HG03521 (cell line): ENCODE measurements at regions not wholly inside any gene's neighbourhood (a gene's known extent, or its start where the extent isn't known, plus 50 kb on each side); places are given as distances from the start of the nearest gene placed in this dataset.

Experiments used
- ATAC-seq: cut with Tn5 transposase; IDR thresholded peaks from one replicate; pipeline ENCODE4 v1.9.1; 2021; ENCODE audit warnings: mild to moderate bottlenecking, moderate library complexity; ENCODE audit not compliant: unreplicated experiment

DNA sequence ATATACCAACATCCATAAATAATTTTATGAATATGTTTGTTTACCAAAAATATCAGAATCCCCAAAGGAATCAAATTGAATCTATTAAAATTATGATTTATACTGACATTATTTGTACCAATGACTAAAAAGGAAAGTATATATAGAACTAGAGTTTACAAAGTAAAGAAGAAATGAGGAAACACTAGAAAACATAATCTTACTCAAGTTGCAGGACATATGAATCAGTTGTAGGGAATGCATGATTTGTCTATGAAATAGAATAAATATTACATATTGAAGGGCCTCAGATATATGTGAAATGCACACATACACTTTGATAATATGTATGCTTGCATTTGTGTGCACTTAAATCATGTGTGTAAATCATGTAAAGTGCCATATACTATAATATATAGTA, 1466.4 kb downstream of the EFNB2 start:
- ATAC-seq, result no peak

DNA sequence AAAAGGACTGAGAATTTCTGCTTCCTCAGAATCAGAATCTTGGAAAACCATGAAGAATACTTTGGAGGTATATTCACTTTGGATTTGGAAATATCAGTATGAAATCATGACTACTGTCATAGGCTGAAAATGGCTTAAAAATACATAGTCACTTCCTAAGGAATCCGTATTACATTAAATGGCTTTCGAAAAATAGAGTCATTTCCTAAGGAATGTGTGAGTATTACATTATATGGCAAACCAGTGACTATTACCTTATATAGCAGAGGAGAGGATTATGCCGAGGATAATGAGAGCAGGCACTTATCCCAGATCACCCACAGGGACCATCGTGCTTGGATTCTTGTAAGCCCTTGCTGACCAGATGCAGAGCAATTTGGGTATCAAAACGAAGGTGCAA, 1471.8 kb downstream of the EFNB2 start:
- ATAC-seq, result no peak

DNA sequence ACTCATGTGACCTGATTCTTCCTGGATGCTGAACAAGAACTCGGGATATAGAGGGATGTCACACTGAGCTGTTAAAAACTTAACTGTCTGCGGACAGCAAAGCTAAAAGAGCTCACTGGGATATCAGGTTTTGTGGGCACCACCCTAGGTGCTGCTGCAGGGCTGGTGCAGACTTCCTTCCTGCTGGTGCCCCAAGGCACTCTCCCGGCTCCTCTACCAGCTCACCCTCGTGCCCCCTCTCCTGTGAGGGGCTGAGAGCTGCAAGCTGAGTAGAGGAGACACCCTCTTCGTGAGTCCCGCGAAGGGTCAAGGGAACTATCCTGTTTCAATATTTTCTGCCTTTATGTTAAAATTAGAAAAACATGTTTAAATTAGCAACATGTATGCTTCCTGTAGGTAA, 1475.7 kb downstream of the EFNB2 start:
- ATAC-seq, result no peak

DNA sequence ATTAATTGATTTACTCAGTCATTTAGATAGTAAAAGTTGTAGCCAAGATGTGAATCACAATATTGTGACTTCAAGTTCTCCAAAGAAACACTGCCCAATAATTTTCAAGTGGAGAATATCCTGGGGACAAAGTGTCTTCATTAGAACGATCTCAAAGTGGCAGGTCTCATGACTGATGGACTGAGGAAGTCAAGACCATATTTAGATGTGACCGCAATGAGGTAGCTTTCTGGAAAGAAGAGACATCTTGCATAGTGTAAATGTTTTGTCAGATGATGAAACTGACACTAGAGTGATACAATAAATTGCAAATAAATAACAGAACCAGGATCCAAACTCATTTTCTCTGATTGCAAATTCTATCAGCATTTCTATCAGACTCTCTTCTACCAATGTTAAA, 1476.9 kb downstream of the EFNB2 start:
- ATAC-seq, result no peak

GRCh38 chr13:105052711-105053110, 1482.8 kb downstream of the EFNB2 start:
- ATAC-seq, result no peak

DNA sequence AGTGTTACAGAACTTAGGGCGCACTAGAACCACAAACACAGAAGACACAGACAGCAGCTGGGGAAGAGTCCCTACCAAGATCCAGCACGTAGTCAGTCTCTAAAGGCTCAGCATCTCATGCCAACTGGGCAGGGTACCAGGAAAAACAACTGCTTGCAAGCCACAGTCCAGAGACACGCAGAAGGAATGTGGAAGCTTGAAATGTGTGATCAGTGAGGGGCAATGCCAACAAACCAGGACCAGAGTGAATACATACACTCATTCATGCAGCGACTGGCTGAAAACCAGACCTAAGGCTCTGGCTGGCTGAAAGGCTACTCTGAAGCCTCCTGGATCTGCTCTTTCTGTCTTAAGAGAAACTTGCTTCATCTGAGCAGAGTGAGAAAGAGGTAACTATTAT, 1484.8 kb downstream of the EFNB2 start:
- ATAC-seq, result no peak

DNA sequence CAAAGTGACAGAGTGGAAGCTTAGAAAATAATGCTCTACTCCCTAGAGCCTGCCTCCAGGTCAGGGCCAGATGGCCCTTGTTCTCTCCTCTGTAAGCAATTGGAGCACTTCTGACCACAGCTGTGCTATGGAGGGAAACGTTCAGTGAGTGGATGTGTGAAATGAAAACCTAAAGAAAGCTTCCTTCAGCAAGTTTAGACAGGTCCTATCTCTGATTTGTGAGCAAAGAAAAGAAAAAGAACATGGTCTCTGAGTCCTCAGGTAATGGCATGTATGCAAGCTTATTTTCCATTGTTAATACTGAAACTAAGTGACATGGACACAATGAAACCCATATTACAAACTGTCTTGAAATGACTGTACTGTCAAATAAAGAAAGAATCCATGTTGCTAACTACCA, 1486.8 kb downstream of the EFNB2 start:
- peak; percentile 57 for ATAC-seq

DNA sequence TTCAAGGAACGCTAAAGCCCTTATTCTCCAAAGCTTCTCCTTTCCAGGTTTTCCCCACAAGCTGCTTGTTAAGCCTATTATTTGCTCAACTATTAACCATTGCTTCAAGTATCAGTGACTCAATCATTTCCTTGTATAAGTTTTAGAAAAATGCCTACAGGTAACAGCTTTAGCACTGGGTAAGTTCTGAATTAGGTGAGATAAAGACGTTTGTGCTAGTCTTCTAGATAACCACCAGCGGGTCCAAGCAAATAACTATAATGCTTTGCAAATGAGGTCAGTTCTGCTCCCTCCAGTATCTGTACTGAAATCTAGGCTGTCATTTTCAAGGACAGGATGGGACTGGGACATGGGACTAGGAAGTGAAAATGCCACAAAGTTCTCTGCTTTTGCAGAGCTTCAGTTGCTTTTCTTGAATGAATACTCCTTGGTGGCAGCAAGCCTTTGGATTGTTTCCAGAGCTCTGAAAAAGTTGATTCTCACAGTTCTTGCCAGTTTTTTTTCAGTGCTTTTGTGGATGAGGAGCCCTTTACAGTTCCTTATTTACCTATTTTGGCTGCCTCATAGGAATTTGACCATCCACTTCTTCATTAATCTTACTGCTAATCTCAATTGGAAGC, 1487.7 kb downstream of the EFNB2 start:
- no peak for ATAC-seq

GRCh38 chr13:105037110-105037509, 1498.4 kb downstream of the EFNB2 start:
- no peak for ATAC-seq

DNA sequence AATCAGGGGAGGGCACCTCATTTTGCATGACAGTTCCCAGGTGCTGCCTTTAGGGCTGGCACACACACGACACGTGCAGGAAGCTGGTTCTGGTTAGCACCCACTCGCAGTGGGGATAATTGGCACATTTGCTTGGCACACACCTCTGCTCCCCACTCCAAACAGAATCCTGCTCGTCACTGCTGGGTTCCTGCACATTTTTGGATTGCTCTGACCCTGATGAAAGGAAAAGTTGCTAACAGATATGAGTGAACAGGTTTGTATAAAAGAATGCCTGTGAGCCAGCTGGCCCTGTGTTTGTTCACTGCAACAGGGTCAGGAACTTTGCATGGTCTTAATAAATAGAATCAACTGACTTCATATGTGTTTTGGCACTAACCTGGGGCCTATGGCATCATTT, 1500.4 kb downstream of the EFNB2 start:
- ATAC-seq, result no peak

- ATAC-seq, result no peak
These were observed 1501.5 kb downstream of the EFNB2 start for GRCh38 chr13:105033999-105034398.

DNA sequence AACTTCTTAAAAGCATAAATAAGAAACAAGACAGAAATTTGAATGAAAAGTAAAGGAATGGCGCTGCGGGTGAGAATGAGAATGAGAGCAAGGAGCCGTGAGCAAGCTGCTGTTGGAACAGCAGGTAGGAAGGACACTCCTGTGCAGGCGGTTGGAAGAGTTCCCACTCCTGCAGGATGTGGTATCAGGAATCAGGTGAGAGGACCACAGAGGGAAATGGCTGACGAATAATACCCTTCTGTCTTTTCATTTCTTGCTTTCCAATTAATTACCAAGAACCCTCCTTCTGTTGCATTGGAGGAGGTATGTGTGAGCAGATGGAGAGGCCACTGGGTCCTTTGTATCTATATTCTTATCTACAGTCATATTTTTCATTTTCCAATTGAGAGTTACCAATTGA, 1504.2 kb downstream of the EFNB2 start:
- no peak for ATAC-seq

DNA sequence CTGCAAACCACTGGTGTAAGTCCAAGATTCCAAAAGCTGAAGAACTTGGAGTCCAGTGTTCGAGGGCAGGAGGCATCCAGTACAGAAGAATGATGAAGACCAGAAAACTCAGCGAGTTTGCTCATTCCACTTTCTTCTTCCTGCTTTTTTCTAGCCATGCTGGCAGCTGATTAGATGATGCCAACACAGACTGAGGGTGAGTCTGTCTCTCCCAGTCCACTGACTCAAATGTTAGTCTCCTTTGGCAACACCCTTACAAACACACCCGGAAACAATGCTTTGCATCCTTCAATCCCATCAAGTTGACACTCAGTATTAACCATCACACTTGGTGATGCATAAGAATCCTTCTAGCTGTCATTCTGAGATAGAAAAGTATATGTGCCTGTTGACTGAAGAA, 1504.6 kb downstream of the EFNB2 start:
- no peak for ATAC-seq

- ATAC-seq, result no peak
These were observed 1516.4 kb downstream of the EFNB2 start for GRCh38 chr13:105019073-105019472.

- ATAC-seq, result no peak
These were observed 1519.2 kb downstream of the EFNB2 start for GRCh38 chr13:105016266-105016665.

DNA sequence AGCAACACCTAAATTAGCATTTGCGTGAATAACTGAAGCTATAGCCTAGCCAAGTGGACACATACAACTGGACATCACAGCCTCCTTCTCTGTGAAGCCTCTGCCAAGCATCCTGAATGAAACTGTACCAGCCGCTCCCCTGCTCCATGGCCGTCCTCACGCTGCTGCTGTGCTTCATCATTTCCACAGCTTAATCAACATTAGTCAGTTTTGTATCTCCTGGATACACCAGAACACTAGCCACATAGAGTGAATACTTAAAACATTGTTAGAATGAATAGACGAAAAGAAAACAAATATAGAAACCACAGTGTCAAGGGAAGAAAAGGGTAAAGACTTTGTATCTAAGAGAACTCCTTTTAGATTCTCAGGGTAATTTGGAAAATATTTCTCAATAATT, 1526.9 kb downstream of the EFNB2 start:
- ATAC-seq, result no peak

DNA sequence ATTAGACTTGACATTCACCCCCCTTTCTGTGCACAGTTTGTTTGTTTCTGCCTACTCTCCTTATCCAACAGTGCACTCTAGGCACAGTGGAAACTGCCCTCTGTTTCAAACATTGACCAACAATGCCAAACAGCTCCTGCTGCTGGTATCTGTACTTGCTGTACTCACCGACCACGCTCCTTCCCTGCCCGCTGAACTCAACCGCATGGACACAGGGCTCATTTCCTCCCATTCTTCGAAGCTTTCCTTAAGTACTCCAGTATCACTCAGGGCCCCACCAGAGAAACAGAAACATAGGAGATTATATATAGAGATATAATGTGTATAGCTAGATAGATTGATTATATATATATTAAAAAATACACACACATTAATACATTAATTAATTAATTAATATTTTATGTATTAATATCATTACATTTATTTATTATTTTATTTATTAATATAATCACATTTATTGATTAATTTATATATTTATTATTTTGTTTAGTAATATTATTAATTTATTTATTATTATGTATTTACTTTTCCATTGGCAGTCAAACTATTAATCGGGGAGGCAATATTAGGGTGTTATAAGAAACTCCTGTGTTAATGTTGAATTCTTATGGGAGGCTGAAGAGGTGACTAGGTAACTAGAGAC, 1528.2 kb downstream of the EFNB2 start:
- ATAC-seq, result no peak

DNA sequence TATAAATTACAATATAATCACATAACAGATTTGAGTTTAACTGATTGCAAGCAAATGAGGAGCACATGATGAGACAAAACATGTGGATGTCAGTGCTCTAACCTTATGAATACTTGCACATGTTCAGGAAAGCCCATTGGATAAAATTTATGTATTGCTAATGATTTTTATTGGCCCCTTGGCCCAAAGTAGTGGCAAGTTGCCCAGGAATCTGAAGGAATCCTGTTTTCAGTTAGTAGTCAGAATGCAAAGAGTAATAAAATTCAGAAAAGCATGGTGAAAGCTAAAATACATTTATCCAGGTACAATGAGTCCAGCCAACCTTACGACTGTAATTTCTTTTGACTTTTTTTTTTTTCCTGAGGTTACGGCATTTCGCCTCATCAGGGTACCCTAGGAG, 1539.4 kb downstream of the EFNB2 start:
- no peak for ATAC-seq

- ATAC-seq, result no peak
These were observed 1541.8 kb downstream of the EFNB2 start for GRCh38 chr13:104993708-104994107.

GRCh38 chr13:104987621-104988020, 1547.8 kb downstream of the EFNB2 start:
- no peak for ATAC-seq

DNA sequence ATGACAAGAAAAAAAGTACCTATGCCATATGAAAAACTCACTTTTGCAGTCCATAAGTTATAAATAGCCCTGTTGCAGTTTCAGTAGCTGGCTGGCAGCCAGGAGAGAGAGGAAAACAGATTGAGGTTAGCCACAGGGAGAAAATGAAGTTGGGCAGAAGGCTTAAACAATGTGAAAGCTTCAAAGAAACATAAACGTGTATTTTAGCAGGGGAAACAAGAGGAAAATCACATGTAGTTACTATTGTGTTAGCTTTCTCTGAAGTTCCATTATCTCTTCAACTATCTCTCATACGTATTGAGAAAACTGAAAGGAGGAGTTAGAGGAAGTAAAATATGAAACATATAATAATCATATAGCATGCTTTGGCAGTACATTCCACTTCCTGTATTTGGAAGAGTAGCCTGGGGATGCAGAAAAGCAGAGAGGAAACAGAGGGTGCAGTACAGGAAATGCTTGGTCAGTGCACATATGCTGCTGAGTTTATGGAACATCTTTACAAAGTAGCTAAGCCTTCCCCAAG, 1551.1 kb downstream of the EFNB2 start:
- ATAC-seq, result peak; percentile 67

GRCh38 chr13:104983601-104984000, 1551.9 kb downstream of the EFNB2 start:
- ATAC-seq, result no peak

DNA sequence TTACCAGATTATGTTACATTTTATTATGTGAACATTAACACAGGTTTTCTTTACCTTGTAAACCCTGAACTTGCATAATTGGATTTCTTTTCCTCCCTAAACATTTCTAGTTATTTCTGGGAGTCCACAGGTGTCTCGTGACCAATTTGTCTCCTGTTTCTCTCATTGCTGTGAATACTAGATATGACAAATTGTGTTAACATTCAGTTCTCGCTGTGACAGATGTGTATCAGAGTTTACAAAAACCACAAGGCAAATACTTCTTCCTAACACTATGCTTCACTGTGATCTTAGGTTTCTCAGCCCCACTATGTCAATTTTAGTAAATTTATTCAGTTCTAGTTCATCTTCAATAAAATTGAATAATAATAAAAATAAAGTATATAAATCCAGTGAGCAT, 1554.9 kb downstream of the EFNB2 start:
- ATAC-seq, result no peak
